KMS-11 (cell line): ENCODE measurements at regions not wholly inside any gene's neighbourhood (a gene's known extent, or its start where the extent isn't known, plus 50 kb on each side); places are given as distances from the start of the nearest gene placed in this dataset.

Source experiments
- H2AFZ ChIP-seq: fragments of 200-600 bp; sonication (generic); 2 replicates; pipeline ENCODE4 v1.6.1; 2016; ENCODE audit warnings: antibody characterized with exemption, mixed run types, low read depth
- H3K27ac ChIP-seq: fragments of 200-600 bp; sonication (generic); 2 replicates; pipeline ENCODE4 v1.6.1; 2016; ENCODE audit warnings: mild to moderate bottlenecking, mixed run types
- H3K27me3 ChIP-seq: fragments of 200-600 bp; sonication (generic); 2 replicates; pipeline ENCODE4 v1.6.1; 2017; ENCODE audit warnings: mild to moderate bottlenecking, low read depth, mixed run types, moderate library complexity; ENCODE audit not compliant: insufficient read depth
- H3K36me3 ChIP-seq: fragments of 200-600 bp; sonication (generic); 2 replicates; pipeline ENCODE4 v1.6.1; 2017; ENCODE audit warnings: mild to moderate bottlenecking, mixed run types; ENCODE audit not compliant: insufficient read depth
- H3K4me1 ChIP-seq: fragments of 200-600 bp; sonication (generic); 2 replicates; pipeline ENCODE4 v1.6.1; 2016; ENCODE audit warnings: mild to moderate bottlenecking, low read depth, mixed run types; ENCODE audit not compliant: poor library complexity, severe bottlenecking
- H3K4me2 ChIP-seq: fragments of 200-600 bp; sonication (generic); 2 replicates; pipeline ENCODE4 v1.7.0; 2016; ENCODE audit warnings: mild to moderate bottlenecking, mixed run types
- H3K4me3 ChIP-seq: fragments of 200-600 bp; sonication (generic); IDR thresholded peaks from 2 replicates; pipeline ENCODE4 v1.6.1; 2017; ENCODE audit warnings: low read depth, low read length, mixed read lengths; ENCODE audit not compliant: insufficient read depth
- H3K79me2 ChIP-seq: fragments of 200-600 bp; sonication (generic); 2 replicates; pipeline ENCODE4 v1.6.1; 2016; ENCODE audit warnings: low read depth, mixed run types; ENCODE audit not compliant: insufficient read depth
- H3K9ac ChIP-seq: fragments of 200-600 bp; sonication (generic); 2 replicates; pipeline ENCODE4 v1.6.1; 2016; ENCODE audit warnings: mild to moderate bottlenecking, mixed run types
- H4K20me1 ChIP-seq: fragments of 200-600 bp; sonication (generic); 2 replicates; pipeline ENCODE4 v1.6.1; 2016; ENCODE audit warnings: mild to moderate bottlenecking, mixed run types; ENCODE audit not compliant: insufficient read depth
- CTCF ChIP-seq: fragments of 200-600 bp; sonication (generic); conservative IDR thresholded peaks from 2 replicates; pipeline ENCODE4 v1.6.1; 2017; ENCODE audit warnings: low read depth, mild to moderate bottlenecking, antibody characterized with exemption, low read length, moderate library complexity, mixed read lengths

GRCh38 chr12:90399357-90399756 lies 555.6 kb downstream of the CCER1 start:
- peaks cover 34% of the 10 kb centered on the region for H3K4me1 ChIP-seq
- H3K4me3 ChIP-seq: no peak overlapping the region
- H3K27ac ChIP-seq: no peak overlapping the region
- H3K79me2 ChIP-seq: no peaks in the 10 kb centered on the region
- no peak for TF ChIP-seq CTCF
- no peak overlapping the region for H3K4me2 ChIP-seq
- H3K27me3 ChIP-seq: no peaks in the 10 kb centered on the region
- no peaks in the 10 kb centered on the region for H4K20me1 ChIP-seq
- no peaks in the 10 kb centered on the region for H3K36me3 ChIP-seq
- H2AFZ ChIP-seq: no peak overlapping the region
- no peak overlapping the region for H3K9ac ChIP-seq

- Histone ChIP-seq H2AFZ (no peak overlapping the region), H3K79me2 (no peaks in the 10 kb centered on the region), H3K4me2 (no peak overlapping the region), H3K27me3 (no peaks in the 10 kb centered on the region), H3K9ac (no peak overlapping the region), H4K20me1 (no peaks in the 10 kb centered on the region), H3K4me1 (peaks cover 24% of the 10 kb centered on the region), H3K4me3 (no peak overlapping the region), H3K27ac (no peak overlapping the region), H3K36me3 (no peaks in the 10 kb centered on the region)
- no peak for TF ChIP-seq CTCF
These were observed 556.6 kb downstream of the CCER1 start for GRCh38 chr12:90398285-90398836.

- Histone ChIP-seq H3K27ac (no peak overlapping the region), H3K79me2 (no peaks in the 10 kb centered on the region), H2AFZ (no peak overlapping the region), H3K36me3 (no peaks in the 10 kb centered on the region), H3K4me1 (peaks cover 14% of the 10 kb centered on the region), H3K9ac (no peak overlapping the region), H3K4me3 (no peak overlapping the region), H3K27me3 (no peaks in the 10 kb centered on the region), H3K4me2 (no peak overlapping the region), H4K20me1 (no peaks in the 10 kb centered on the region)
- TF ChIP-seq CTCF: no peak
These were observed 558.4 kb downstream of the CCER1 start for GRCh38 chr12:90396556-90396955.

GRCh38 chr12:90393652-90394051 lies 561.3 kb downstream of the CCER1 start:
- Histone ChIP-seq H3K27me3 (no peaks in the 10 kb centered on the region), H4K20me1 (no peaks in the 10 kb centered on the region), H3K4me3 (no peak overlapping the region), H3K27ac (no peak overlapping the region), H2AFZ (no peak overlapping the region), H3K4me2 (no peak overlapping the region), H3K79me2 (no peaks in the 10 kb centered on the region), H3K36me3 (no peaks in the 10 kb centered on the region), H3K9ac (no peak overlapping the region), H3K4me1 (no peaks in the 10 kb centered on the region)
- TF ChIP-seq CTCF: no peak
